Loucy (cell line): ENCODE measurements at regions not wholly inside any gene's neighbourhood (a gene's known extent, or its start where the extent isn't known, plus 50 kb on each side); places are given as distances from the start of the nearest gene placed in this dataset.

Experiments used
- H2AFZ ChIP-seq: fragments of 200-600 bp; sonication (generic); 2 replicates; pipeline ENCODE4 v1.6.0; 2016; ENCODE audit warnings: antibody characterized with exemption, mild to moderate bottlenecking, low read length, moderate library complexity
- H3F3A ChIP-seq: fragments of 200-600 bp; 2 replicates; pipeline ENCODE4 v1.6.0; 2016; ENCODE audit warnings: antibody characterized with exemption, low read depth, mild to moderate bottlenecking
- H3K27me3 ChIP-seq: fragments of 200-600 bp; sonication (generic); 2 replicates; pipeline ENCODE4 v1.6.1; 2014; ENCODE audit warnings: low read length, mild to moderate bottlenecking; ENCODE audit not compliant: insufficient read depth, poor library complexity, severe bottlenecking
- H3K36me3 ChIP-seq: fragments of 200-600 bp; sonication (generic); 2 replicates; pipeline ENCODE4 v1.6.1; 2016; ENCODE audit warnings: low read length; ENCODE audit not compliant: insufficient read depth
- H3K4me1 ChIP-seq: fragments of 200-600 bp; sonication (generic); 2 replicates; pipeline ENCODE4 v1.5.1; 2014; ENCODE audit warnings: low read length, mild to moderate bottlenecking; ENCODE audit not compliant: insufficient read depth, poor library complexity, severe bottlenecking
- H3K4me2 ChIP-seq: fragments of 200-600 bp; sonication (generic); 2 replicates; pipeline ENCODE4 v1.6.0; 2014; ENCODE audit warnings: antibody characterized with exemption, low read length, low read depth, mild to moderate bottlenecking; ENCODE audit not compliant: poor library complexity, severe bottlenecking
- H3K4me3 ChIP-seq: fragments of 200-600 bp; sonication (generic); 2 replicates; pipeline ENCODE4 v1.5.1; 2014; ENCODE audit warnings: low read length, mild to moderate bottlenecking, mixed read lengths; ENCODE audit not compliant: poor library complexity, severe bottlenecking
- H3K79me2 ChIP-seq: fragments of 200-600 bp; sonication (generic); 2 replicates; pipeline ENCODE4 v1.6.1; 2014; ENCODE audit warnings: low read length; ENCODE audit not compliant: insufficient read depth
- H3K9ac ChIP-seq: fragments of 200-600 bp; sonication (generic); 2 replicates; pipeline ENCODE4 v1.6.0; 2014; ENCODE audit warnings: mild to moderate bottlenecking, low read depth, low read length, moderate library complexity; ENCODE audit not compliant: poor library complexity, severe bottlenecking
- H3K9me2 ChIP-seq: fragments of 200-600 bp; sonication (generic); replicated peaks from 2 replicates; pipeline ENCODE4 v1.6.1; 2016; ENCODE audit warnings: low read depth, low read length, mixed read lengths
- H3K9me3 ChIP-seq: fragments of 200-600 bp; sonication (generic); 2 replicates; pipeline ENCODE4 v1.6.1; 2014; ENCODE audit warnings: mild to moderate bottlenecking, antibody characterized with exemption, low read length, low read depth; ENCODE audit not compliant: insufficient read depth
- H4K20me1 ChIP-seq: fragments of 200-600 bp; sonication (generic); 2 replicates; pipeline ENCODE4 v1.6.0; 2014; ENCODE audit warnings: antibody characterized with exemption, low read length, mild to moderate bottlenecking; ENCODE audit not compliant: insufficient read depth, poor library complexity, severe bottlenecking
- CTCF ChIP-seq: fragments of 200-600 bp; sonication (generic); conservative IDR thresholded peaks from 2 replicates; pipeline ENCODE4 v1.5.1; 2014; ENCODE audit warnings: mild to moderate bottlenecking, antibody characterized with exemption, low read length
- EZH2phosphoT487 ChIP-seq: fragments of 200-600 bp; IDR thresholded peaks from 2 replicates; pipeline ENCODE4 v1.6.1; 2018; ENCODE audit warnings: antibody characterized with exemption, mild to moderate bottlenecking, moderate library complexity, borderline replicate concordance

GRCh38 chr1:218718977-218719376 is 373.8 kb downstream of the TGFB2 start:
- TF ChIP-seq EZH2phosphoT487 (no peak), CTCF (no peak)
- H4K20me1 ChIP-seq = no peaks in the 10 kb centered on the region
- no peaks in the 10 kb centered on the region for H3K27me3 ChIP-seq
- H3K9me2 ChIP-seq = no peaks in the 10 kb centered on the region; the same call in 1 of the 2 replicates
- no peaks in the 10 kb centered on the region for H3F3A ChIP-seq
- H3K4me1 ChIP-seq = no peaks in the 10 kb centered on the region
- H3K9ac ChIP-seq = no peak overlapping the region
- H3K4me3 ChIP-seq = no peak overlapping the region
- H3K4me2 ChIP-seq = no peak overlapping the region
- no peaks in the 10 kb centered on the region for H3K36me3 ChIP-seq
- H3K79me2 ChIP-seq = no peaks in the 10 kb centered on the region
- no peak overlapping the region for H2AFZ ChIP-seq
- H3K9me3 ChIP-seq = no peaks in the 10 kb centered on the region

- no peaks in the 10 kb centered on the region for H4K20me1 ChIP-seq
- H3K4me3 ChIP-seq = no peak overlapping the region
- H3K9ac ChIP-seq = no peak overlapping the region
- no peaks in the 10 kb centered on the region for H3K79me2 ChIP-seq
- TF ChIP-seq CTCF (no peak), EZH2phosphoT487 (no peak)
- H3K4me2 ChIP-seq = no peak overlapping the region
- H3K4me1 ChIP-seq = no peaks in the 10 kb centered on the region
- H3K9me3 ChIP-seq = no peaks in the 10 kb centered on the region
- H3K36me3 ChIP-seq = no peaks in the 10 kb centered on the region
- H2AFZ ChIP-seq = no peak overlapping the region
- H3F3A ChIP-seq = no peaks in the 10 kb centered on the region
- no peaks in the 10 kb centered on the region for H3K9me2 ChIP-seq
- no peaks in the 10 kb centered on the region for H3K27me3 ChIP-seq
Measured at GRCh38 chr1:218728898-218729565, 383.9 kb downstream of the TGFB2 start.

DNA sequence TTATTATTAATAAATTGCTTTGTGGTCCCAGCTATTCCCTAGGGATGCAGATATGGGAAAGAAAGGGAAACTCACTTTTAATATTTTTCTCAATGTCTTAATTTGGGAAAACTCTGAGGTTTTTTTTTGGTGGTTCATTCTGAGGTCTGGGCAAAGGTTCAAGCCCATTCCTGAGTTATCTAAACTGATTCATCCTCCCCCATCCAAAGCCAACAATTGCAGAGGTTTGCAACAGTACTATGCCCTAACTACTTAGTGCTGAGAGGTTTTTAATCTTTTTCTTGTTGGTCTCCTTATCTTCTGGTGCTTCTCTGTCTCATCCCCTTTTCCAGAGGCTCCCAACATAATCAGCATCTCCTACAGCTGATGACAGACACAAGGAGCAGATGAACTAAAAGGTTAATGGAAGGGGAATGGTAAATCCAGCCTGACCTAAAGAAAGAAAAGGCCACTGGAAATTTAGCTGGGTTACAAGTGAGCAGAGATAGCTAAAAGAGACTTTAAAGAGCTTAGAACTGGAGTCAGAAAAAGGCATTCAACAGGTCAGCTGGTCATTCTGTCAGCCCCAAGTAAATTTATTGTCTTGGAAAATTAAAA is 390.4 kb downstream of the TGFB2 start:
- no peaks in the 10 kb centered on the region for H3K36me3 ChIP-seq
- no peaks in the 10 kb centered on the region for H3K9me3 ChIP-seq
- no peak overlapping the region for H3K9ac ChIP-seq
- H3K4me2 ChIP-seq = no peak overlapping the region
- no peaks in the 10 kb centered on the region for H3K4me1 ChIP-seq
- no peaks in the 10 kb centered on the region for H3K9me2 ChIP-seq
- no peaks in the 10 kb centered on the region for H3K79me2 ChIP-seq
- no peak overlapping the region for H2AFZ ChIP-seq
- no peaks in the 10 kb centered on the region for H3F3A ChIP-seq
- no peak for TF ChIP-seq EZH2phosphoT487
- no peak for TF ChIP-seq CTCF
- H3K4me3 ChIP-seq = no peak overlapping the region
- no peaks in the 10 kb centered on the region for H4K20me1 ChIP-seq
- H3K27me3 ChIP-seq = no peaks in the 10 kb centered on the region
